ENCODE measurements at regions not wholly inside any gene's neighbourhood (a gene's known extent, or its start where the extent isn't known, plus 50 kb on each side); places are given as distances from the start of the nearest gene placed in this dataset.

- no peak for TF ChIP-seq CTCF (IDR thresholded peaks at IDR 0.05; ENCODE audit: insufficient read depth, low read length)
- DNase-seq (ENCODE audit: low read depth) = no peak
- no peak overlapping the region for H3K4me3 ChIP-seq (ENCODE audit: low read depth, low read length)
Measured at GRCh38 chr21:38166173-38166535, 90.6 kb upstream of the KCNJ15 start.

- no peak for DNase-seq (ENCODE audit: low read depth)
- TF ChIP-seq CTCF (IDR thresholded peaks at IDR 0.05; ENCODE audit: insufficient read depth, low read length) = no peak
- H3K4me3 ChIP-seq (ENCODE audit: low read depth, low read length) = no peak overlapping the region
Measured at GRCh38 chr21:38167345-38167744, 89.4 kb upstream of the KCNJ15 start.

- peak; percentile 16 for DNase-seq (ENCODE audit: low read depth)
- H3K4me3 ChIP-seq (ENCODE audit: low read depth, low read length) = no peak overlapping the region
- peak; percentile 26 for TF ChIP-seq CTCF (IDR thresholded peaks at IDR 0.05; ENCODE audit: insufficient read depth, low read length)
Measured at GRCh38 chr21:38170283-38170682, 86.5 kb upstream of the KCNJ15 start.

- no peak overlapping the region for H3K4me3 ChIP-seq (ENCODE audit: low read depth, low read length)
- peak; percentile 15 for DNase-seq (ENCODE audit: low read depth)
- TF ChIP-seq CTCF (IDR thresholded peaks at IDR 0.05; ENCODE audit: insufficient read depth, low read length) = peak; percentile 30
Measured at GRCh38 chr21:38170704-38171682, 85.8 kb upstream of the KCNJ15 start.

GRCh38 chr21:38171723-38172344 is 85.0 kb upstream of the KCNJ15 start:
- DNase-seq (ENCODE audit: low read depth) = peak; percentile 14
- no peak overlapping the region for H3K4me3 ChIP-seq (ENCODE audit: low read depth, low read length)
- no peak for TF ChIP-seq CTCF (IDR thresholded peaks at IDR 0.05; ENCODE audit: insufficient read depth, low read length)

- no peak for DNase-seq (ENCODE audit: low read depth)
- H3K4me3 ChIP-seq (ENCODE audit: low read depth, low read length) = no peak overlapping the region
- TF ChIP-seq CTCF (IDR thresholded peaks at IDR 0.05; ENCODE audit: insufficient read depth, low read length) = no peak
Measured at GRCh38 chr21:38173276-38174035, 83.3 kb upstream of the KCNJ15 start.
